Activated CD8-positive, alpha-beta T cell treated with anti-CD3 and anti-CD28 coated beads for 36 hours (primary cell): ENCODE measurements at regions not wholly inside any gene's neighbourhood (a gene's known extent, or its start where the extent isn't known, plus 50 kb on each side); places are given as distances from the start of the nearest gene placed in this dataset.

Experiments
- ATAC-seq: fragments of 200-7000 bp; cut with Tn5 transposase; one replicate; pipeline ENCODE4 v1.10.0; 2021; ENCODE audit warnings: mild to moderate bottlenecking, moderate library complexity
- CTCF ChIA-PET: fragments of 350-600 bp; sonication (Branson Sonifier 250); formaldehyde crosslinking; loops from one replicate; lab custom pipeline; 2021; ENCODE audit warnings: antibody characterized with exemption; lab: Charles Lee
- POLR2A ChIA-PET: fragments of 350-600 bp; sonication (Branson Sonifier 250); formaldehyde crosslinking; loops from one replicate; lab custom pipeline; 2021; ENCODE audit warnings: antibody characterized with exemption; lab: Charles Lee
- DNase-seq: peaks from one replicate; pipeline ENCODE4 v3.0.0-alpha.2; 2020
- H3K27ac Mint-ChIP-seq: one replicate; pipeline ENCODE4 v1.8.0; 2021; ENCODE audit warnings: mild to moderate bottlenecking, mixed read lengths
- H3K27me3 Mint-ChIP-seq: one replicate; pipeline ENCODE4 v1.8.0; 2021; ENCODE audit warnings: mixed read lengths
- H3K36me3 Mint-ChIP-seq: one replicate; pipeline ENCODE4 v1.8.0; 2021; ENCODE audit warnings: low read depth, mixed read lengths
- H3K4me1 Mint-ChIP-seq: one replicate; pipeline ENCODE4 v1.8.0; 2021; ENCODE audit warnings: low read depth, mixed read lengths
- H3K4me3 Mint-ChIP-seq: one replicate; pipeline ENCODE4 v1.8.0; 2021; ENCODE audit warnings: mild to moderate bottlenecking, moderate library complexity, mixed read lengths
- H3K9me3 Mint-ChIP-seq: one replicate; pipeline ENCODE4 v1.8.0; 2021; ENCODE audit warnings: mixed read lengths
- CTCF ChIP-seq: fragments of 200-600 bp; IDR thresholded peaks from one replicate; pipeline ENCODE4 v1.8.0; 2022; ENCODE audit warnings: antibody characterized with exemption, mild to moderate bottlenecking
- intact Hi-C: fragments of 100-400 bp; cut with micrococcal nuclease; formaldehyde crosslinking; loops from one replicate; pipeline ENCODE4 v1.10.0; 2022

GRCh38 chr6:167526465-167527368 lies 201.8 kb downstream of the TTLL2 start:
- H3K36me3 Mint-ChIP-seq: no peaks in the 10 kb centered on the region
- no peak for TF ChIP-seq CTCF
- ChIA-PET CTCF (no interaction called here), POLR2A (no interaction called here)
- ATAC-seq (no peak), DNase-seq (no peak)
- no peak overlapping the region for H3K4me3 Mint-ChIP-seq
- no peaks in the 10 kb centered on the region for H3K9me3 Mint-ChIP-seq
- H3K27ac Mint-ChIP-seq: no peak overlapping the region
- peaks cover 7% of the 10 kb centered on the region for H3K27me3 Mint-ChIP-seq
- intact Hi-C loops: no loop called here
- no peaks in the 10 kb centered on the region for H3K4me1 Mint-ChIP-seq

DNA sequence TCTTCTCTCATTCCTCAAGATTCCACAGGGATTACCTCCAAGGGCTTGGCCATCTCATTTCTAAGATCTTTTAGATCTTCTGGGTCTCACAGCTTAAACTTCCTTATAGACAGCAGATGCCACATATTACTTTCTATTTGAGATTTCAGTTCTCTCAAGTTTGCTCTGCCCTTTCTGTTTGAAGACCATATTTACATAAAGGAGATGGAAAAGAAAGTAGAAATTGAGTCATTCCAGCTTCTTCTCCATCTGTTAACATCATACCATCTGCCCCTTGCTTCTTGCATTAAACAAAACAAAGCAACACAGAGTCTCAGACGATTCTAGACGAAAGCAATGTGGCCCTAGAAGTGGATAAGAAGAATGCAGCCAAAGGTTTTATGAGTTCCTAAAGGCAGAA lies 203.4 kb downstream of the TTLL2 start:
- no peak for DNase-seq
- ChIA-PET POLR2A (no interaction called here), CTCF (no interaction called here)
- H3K27ac Mint-ChIP-seq: no peak overlapping the region
- H3K4me3 Mint-ChIP-seq: no peak overlapping the region
- H3K4me1 Mint-ChIP-seq: no peaks in the 10 kb centered on the region
- ATAC-seq: no peak
- peaks cover 7% of the 10 kb centered on the region for H3K27me3 Mint-ChIP-seq
- intact Hi-C loops: no loop called here
- TF ChIP-seq CTCF: no peak
- no peaks in the 10 kb centered on the region for H3K36me3 Mint-ChIP-seq
- no peaks in the 10 kb centered on the region for H3K9me3 Mint-ChIP-seq

GRCh38 chr6:167528976-167529375 lies 204.1 kb downstream of the TTLL2 start:
- no peak overlapping the region for H3K27ac Mint-ChIP-seq
- ATAC-seq: no peak
- intact Hi-C loops: no loop called here
- TF ChIP-seq CTCF: no peak
- H3K27me3 Mint-ChIP-seq: peaks cover 7% of the 10 kb centered on the region
- ChIA-PET CTCF (no interaction called here), POLR2A (no interaction called here)
- DNase-seq: no peak
- H3K9me3 Mint-ChIP-seq: no peaks in the 10 kb centered on the region
- H3K4me3 Mint-ChIP-seq: no peak overlapping the region
- no peaks in the 10 kb centered on the region for H3K36me3 Mint-ChIP-seq
- H3K4me1 Mint-ChIP-seq: no peaks in the 10 kb centered on the region

GRCh38 chr6:167529444-167530335 lies 204.8 kb downstream of the TTLL2 start:
- H3K36me3 Mint-ChIP-seq: no peaks in the 10 kb centered on the region
- H3K27me3 Mint-ChIP-seq: peaks cover 7% of the 10 kb centered on the region
- POLR2A ChIA-PET: no interaction called here
- intact Hi-C loops: no loop called here
- H3K4me3 Mint-ChIP-seq: no peak overlapping the region
- H3K27ac Mint-ChIP-seq: no peak overlapping the region
- H3K4me1 Mint-ChIP-seq: no peaks in the 10 kb centered on the region
- CTCF ChIA-PET: no interaction called here
- TF ChIP-seq CTCF: no peak
- DNase-seq: no peak
- no peaks in the 10 kb centered on the region for H3K9me3 Mint-ChIP-seq
- no peak for ATAC-seq

DNA sequence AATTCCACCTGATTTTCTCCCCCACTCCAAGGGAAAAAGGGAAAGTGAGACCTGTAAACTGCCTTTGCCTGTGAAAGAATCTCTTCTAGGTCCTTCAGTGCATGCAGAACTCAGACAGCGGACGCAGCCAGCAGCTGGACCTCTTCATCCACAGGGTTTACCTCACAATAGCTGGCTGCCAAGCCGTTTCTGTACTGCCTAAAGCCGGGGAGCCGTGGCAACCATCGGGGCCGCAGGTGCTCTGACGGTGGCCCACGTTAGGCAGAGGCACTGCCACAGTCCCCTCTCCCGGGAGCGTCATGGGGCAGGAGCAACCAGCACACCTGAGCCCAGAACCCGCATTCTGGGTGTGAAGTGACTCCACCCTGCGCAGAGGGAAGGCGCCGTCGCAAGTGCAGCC lies 206.1 kb downstream of the TTLL2 start:
- H3K27me3 Mint-ChIP-seq: peaks cover 8% of the 10 kb centered on the region
- ATAC-seq: no peak
- no peak overlapping the region for H3K27ac Mint-ChIP-seq
- ChIA-PET CTCF (no interaction called here), POLR2A (no interaction called here)
- intact Hi-C loops: no loop called here
- DNase-seq: no peak
- TF ChIP-seq CTCF: no peak
- peaks cover 2% of the 10 kb centered on the region for H3K9me3 Mint-ChIP-seq
- H3K36me3 Mint-ChIP-seq: no peaks in the 10 kb centered on the region
- H3K4me1 Mint-ChIP-seq: no peaks in the 10 kb centered on the region
- no peak overlapping the region for H3K4me3 Mint-ChIP-seq
